ENCODE measurements at regions not wholly inside any gene's neighbourhood (a gene's known extent, or its start where the extent isn't known, plus 50 kb on each side); places are given as distances from the start of the nearest gene placed in this dataset.
"Not testable (repeated sequence)": the region's sequence is repeated elsewhere in the genome, so short reads cannot be mapped to it uniquely, and the experiment has no call there.

GRCh38 chr7:81165070-81165469 lies 246.2 kb upstream of the SEMA3C start:
- DNase-seq = no peak

DNA sequence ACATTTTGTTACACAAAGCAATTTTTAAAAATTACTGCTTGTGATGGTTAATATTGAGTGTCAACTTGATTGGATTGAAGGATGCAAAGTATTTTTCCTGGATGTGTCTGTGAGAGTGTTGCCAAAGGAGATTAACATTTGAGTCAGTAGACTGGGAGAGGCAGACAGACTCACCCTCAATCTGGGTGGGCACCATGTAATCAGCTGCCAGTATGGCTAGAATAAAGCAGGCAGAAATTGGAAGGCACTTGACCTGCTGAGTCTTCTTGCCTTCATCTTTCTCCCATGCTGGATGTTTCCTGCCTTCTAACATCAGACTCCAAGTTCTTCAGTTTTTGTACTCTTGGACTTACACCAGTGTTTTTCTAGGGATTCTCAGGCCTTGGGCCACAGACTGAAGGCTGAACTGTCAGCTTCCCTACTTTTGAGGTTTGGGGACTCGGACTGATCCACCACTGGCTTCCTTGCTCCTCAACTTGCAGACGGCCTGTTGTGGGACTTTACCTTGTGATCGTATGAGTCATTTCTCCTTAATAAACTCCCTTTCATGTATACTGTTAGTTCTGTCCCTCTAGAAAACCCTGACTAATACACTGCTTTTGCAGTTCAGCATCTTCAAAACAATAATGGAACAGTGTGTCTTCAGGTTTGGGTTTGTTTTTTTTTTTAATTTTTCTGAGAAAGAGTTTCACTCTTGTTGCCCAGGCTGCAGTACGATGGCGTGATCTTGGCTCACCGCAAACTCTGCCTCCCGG lies 244.1 kb upstream of the SEMA3C start:
- peak; percentile 35 for DNase-seq

- DNase-seq = no peak
Observed at GRCh38 chr7:81162234-81162633, 243.4 kb upstream of the SEMA3C start.

DNA sequence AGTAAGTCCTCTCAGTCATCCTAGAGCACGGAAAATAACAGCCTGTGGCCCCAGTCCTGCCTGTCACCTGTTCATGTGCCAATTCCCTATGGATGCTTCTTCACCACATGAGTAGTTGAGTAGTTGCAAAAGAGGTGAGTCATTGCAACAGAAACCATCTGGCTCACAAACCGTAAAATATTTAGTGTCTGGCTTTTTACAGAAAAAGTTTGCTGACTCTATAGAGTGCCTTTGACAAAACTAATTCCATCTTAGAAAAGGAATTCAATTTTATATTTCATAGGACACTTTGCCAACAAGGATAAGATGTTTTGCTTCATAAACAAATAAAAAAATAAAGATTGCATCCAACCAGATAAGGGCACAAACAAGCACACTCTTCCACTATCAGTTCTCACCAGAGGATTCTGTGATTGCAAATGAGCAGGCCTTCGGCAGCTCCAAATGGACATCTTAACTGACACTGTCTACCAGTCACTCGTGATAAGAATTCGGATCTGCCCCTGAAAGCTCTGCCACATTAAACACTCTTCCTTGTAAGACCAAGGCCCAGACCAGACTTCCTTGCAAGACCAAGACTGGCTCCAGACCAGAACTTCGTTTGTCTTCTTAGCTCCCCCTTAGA lies 242.7 kb upstream of the SEMA3C start:
- DNase-seq = peak; percentile 93

DNA sequence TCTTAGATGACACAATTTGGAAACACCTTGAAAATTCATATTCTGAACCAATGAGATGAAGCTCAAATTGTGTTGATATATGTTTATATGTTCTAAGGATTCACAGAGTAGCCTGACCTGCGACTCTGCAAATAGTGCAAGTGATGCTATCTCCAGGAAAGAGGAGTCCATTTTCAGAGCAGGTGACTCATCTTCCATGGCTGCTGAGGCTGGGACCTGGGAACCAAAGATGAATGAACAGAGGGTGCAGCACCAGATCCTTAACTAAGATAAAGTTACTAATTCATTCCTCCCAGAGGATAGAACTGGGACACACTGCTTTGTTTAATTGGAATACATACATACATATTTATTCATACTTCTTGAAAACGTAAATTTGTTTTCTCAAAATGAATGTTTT lies 240.6 kb upstream of the SEMA3C start:
- DNase-seq = peak; percentile 14

- no peak for DNase-seq
Observed at GRCh38 chr7:81158189-81158588, 239.3 kb upstream of the SEMA3C start.

- DNase-seq = no peak
Observed at GRCh38 chr7:81155654-81156373, 237.0 kb upstream of the SEMA3C start.

GRCh38 chr7:81154565-81154964 lies 235.7 kb upstream of the SEMA3C start:
- no peak for DNase-seq

DNA sequence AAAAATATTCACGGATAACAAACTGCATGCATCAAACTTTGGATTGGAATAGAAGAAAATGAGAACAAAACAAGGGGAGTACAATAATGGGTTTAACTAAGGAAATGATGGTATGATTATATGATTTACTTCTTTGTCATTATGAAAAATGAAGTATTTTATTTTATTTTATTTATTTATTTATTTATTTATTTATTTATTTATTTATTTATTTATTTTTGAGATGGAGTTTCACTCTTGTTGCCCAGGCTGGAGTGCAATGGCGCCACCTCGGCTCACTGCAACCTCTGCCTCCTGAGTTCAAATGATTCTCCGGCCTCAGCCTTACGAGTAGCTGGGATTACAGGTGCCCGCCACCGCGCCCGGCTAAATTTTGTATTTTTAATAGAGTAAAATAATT lies 234.1 kb upstream of the SEMA3C start:
- not testable (repeated sequence) for DNase-seq

GRCh38 chr7:81150951-81151361 lies 232.1 kb upstream of the SEMA3C start:
- DNase-seq = no peak

GRCh38 chr7:81143856-81144255 lies 225.0 kb upstream of the SEMA3C start:
- DNase-seq = no peak

DNA sequence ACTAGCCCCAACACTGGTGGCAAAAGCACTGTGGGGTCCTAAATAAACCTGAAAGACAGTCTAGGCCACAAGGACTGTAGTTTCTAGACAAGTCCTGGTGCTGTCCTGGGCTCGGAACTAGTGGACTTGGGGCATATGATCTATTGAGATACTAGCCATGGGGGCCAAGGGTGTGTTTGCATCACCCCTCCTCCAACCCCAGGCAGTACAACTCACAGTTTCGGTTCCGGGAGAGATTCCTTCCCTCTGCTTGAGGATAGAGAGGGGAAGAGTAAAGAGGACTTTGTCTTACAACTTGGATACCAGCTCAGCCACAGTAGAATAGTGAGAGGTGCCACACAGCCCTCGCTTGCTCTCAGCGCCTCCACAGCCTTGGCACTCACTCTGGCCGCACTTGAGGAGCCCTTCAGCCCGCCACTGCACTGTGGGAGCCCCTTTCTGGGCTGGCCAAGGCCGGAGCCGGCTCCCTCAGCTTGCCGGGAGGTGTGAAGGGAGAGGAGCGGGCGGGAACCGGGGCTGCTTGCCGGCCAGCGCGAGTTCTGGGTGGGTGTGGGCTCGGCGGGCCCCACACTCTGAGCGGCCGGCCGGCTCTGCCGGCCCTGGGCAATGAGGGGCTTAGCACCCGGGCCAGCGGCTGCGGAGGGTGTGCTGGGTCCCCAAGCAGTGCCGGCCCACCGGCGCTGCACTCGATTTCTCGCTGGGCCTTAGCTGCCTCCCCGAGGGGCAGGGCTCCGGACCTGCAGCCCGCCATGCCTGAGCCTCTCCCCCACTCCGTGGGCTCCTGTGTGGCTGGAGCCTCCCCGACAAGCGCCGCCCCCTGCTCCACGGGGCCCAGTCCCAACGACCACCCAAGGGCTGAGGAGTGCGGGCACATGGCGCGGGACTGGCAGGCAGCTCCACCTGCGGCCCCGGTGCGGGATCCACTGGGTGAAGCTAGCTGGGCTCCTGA lies 222.7 kb upstream of the SEMA3C start:
- DNase-seq = not testable (repeated sequence)

GRCh38 chr7:81140775-81141174 lies 221.9 kb upstream of the SEMA3C start:
- DNase-seq = no peak

GRCh38 chr7:81140252-81140651 lies 221.4 kb upstream of the SEMA3C start:
- no peak for DNase-seq

DNA sequence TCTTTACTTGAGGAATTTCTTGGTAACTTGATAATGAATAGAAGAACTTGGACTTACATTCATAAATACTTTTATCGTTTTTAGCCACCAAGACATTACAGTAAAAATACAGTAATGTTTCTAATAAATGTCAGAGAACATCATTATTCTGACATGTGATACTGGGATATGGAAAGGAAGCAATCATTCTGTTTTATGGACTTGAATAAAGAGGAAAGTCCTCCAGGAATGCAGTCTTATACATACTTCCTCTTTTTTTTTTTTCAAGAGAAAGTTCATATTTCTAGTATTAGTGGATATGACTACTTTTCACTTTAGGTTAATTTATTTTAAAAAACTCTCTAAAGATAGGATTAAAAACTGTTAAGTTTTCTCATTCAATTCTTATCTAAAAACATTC lies 220.0 kb upstream of the SEMA3C start:
- no peak for DNase-seq

- DNase-seq = no peak
Observed at GRCh38 chr7:81135324-81135723, 216.5 kb upstream of the SEMA3C start.

DNA sequence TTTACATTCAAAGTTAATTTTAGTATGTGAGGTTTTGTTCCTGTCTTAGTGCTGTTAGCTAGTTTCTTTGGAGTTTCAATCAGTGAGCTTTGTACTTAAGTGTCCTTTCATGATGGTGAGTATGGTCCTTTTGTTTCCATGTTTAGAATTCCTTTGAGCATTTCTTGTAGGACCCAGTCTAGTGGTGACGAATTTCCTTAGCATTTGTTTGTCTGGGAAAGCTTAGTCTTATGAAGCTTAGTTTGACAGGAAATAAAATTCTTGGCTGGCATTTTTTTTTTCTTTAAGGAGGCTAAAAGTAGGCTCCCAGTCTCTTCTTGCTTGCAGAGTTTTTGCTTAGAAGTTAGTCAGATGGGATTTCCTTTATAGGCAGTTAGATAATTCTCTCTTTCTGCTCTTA lies 209.2 kb upstream of the SEMA3C start:
- no peak for DNase-seq

DNA sequence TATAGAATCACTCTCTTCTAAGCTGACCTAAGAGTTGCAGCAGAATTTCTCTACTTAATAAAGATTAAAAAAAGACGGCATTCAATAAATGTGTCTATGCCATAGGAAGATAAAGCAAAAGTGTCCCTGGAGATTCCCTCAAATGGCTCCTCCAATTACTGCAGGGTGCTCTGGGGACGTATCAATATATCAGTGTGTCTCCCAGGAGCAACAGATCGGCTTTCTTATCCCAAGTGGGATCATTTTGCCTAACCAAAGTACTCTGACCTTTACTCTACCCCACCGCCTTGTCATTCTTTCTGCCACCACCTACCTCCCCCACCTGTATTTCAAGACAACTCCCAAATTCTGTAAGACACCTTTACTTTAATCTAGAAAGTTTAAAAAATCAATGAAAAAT lies 202.0 kb upstream of the SEMA3C start:
- DNase-seq = no peak

DNA sequence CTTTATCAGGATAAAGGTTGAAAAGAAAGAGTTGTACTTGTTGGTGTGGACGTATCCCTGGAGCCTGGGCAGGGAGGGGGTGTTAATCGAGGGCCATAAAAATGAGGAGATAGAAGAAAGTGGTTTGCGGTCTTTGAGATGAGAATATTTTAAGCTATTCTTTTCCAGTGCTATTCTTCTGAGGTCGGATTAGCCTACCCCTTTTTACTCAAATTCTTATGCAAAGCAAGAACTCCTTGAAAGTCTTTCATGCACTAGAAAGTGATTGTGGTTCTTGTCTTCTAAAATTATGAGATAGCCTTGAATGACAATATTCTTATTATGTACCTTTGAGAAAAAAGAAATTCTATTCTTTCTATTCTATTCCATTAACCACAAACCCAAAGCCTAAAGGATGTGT lies 201.3 kb upstream of the SEMA3C start:
- DNase-seq = no peak

DNA sequence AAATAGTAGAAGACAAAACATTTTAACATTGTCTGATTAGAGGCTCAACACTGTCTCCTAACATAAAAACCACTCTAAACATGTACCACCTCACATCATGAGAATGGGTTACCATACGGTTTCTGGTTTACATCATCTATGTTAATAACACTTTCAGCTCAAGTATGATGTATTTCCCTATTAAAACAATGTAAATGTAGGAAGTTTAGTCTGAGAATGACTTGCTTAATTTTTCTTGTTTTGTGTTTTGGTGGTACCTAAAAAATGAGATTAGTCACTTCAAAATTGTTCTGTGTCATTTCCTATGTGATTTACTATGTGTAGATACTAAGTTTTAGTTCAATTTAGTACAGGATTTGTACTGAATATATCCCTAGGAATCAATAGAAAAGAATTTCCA lies 195.8 kb upstream of the SEMA3C start:
- DNase-seq = peak; percentile 30

GRCh38 chr7:81112731-81113130 lies 193.9 kb upstream of the SEMA3C start:
- no peak for DNase-seq

DNA sequence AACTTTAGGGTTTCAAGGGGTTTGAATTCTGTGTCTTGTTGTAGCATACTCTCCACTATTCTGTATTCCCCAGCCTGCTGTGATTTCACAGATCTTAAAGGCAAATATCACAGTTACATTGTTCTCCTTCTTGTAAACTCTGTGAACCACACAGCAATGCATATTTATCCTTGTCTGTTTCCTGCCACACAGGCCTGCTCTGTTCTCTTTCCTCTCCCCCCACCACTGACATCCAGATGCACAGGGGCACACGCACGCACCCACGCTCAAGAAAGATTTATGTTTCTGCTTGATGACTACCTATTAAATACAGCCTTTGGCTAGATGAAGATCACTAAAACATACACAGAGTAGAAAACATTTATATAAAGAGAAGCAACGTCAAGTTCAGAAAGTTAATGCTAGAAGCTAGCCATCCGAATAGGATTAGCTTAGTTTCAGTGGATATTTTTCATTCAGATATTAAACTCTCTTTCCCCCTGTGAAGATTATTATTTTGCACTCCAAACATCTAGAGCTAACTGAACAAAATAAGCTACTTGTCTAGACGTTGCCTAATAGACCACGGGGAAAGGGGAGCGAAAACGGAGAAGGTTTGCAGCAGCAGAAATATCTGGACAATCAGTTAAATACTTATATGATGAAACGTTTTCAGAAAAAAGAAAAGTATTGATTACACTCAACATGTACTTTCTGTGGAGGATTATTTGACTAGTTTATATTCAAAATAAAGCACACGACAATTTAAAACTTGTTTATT lies 193.1 kb upstream of the SEMA3C start:
- peak; percentile 24 for DNase-seq

All from HCEC 1CT (cell line).